ENCODE measurements at regions not wholly inside any gene's neighbourhood (a gene's known extent, or its start where the extent isn't known, plus 50 kb on each side); places are given as distances from the start of the nearest gene placed in this dataset.

DNA sequence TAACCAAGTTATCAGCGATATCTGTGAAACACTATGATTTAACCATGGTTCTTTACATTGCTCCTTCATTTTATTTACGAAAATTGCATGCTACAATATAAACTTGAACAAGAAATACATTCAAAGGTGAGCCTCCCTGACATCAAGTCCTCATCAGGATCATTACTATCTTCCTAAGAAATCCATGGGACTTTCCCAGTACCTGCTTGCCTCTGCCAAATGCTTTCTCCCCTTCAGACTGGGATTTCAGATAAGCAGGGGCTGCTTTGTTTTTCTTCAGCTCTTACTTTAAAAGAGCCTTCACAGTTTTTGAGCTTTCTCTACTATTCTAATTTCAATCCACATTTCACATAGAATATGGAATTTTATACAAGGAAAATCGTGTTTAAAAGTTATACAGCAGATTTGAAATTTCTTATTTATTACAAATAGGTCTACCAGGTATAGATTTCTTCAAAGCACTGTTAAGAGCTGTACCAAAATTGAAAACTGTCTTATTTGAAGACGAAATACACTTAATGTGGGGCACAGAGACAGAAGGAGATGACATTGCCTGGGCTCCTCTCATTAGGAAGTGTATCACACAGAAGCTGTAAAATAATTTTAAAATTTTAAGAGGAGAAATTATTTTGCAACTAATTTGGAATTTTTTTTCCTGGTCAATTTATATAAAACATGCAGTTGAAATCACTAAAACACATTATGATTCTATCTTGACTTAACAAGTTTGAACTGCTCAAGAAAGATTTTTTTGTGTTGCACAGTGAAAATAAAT, 615.0 kb upstream of the AGTR1 start:
- DNase-seq (ENCODE audit: low spot score), result no peak
- no peak for ATAC-seq (ENCODE audit: low FRiP score)
- TF ChIP-seq, protein P1, sequence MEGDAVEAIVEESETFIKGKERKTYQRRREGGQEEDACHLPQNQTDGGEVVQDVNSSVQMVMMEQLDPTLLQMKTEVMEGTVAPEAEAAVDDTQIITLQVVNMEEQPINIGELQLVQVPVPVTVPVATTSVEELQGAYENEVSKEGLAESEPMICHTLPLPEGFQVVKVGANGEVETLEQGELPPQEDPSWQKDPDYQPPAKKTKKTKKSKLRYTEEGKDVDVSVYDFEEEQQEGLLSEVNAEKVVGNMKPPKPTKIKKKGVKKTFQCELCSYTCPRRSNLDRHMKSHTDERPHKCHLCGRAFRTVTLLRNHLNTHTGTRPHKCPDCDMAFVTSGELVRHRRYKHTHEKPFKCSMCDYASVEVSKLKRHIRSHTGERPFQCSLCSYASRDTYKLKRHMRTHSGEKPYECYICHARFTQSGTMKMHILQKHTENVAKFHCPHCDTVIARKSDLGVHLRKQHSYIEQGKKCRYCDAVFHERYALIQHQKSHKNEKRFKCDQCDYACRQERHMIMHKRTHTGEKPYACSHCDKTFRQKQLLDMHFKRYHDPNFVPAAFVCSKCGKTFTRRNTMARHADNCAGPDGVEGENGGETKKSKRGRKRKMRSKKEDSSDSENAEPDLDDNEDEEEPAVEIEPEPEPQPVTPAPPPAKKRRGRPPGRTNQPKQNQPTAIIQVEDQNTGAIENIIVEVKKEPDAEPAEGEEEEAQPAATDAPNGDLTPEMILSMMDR (IDR thresholded peaks at IDR 0.05), result no peak

DNA sequence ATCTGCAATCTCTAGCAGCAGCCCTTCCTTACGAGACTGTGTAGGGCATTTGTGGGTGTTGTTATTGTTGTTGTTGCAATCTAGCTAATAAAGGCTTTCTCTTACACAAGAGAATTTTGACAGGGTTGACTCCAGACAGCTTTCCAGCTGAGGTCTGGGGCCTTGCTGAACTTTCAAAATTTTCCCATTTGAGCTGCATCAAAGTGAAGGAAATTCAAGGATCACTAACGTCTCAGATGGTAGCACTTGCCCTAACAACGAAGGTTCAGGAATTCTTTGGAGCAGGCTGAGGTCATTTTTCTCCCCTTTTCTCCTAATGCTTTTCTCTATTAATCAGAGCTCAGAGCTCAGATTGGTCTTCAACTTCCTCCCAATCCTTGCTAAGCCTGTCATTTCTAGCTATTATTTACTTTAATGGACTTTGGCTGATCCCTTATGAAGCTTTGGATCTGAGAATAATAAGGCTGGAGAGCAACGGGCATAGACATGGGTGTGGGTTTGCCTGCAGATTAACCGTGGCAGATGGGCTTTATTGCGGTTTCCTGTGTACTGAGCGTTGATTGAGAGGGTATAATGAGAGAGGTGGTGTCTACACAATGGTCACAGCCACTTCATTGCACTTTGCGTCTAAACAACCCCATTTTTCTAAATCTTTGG, 614.0 kb upstream of the AGTR1 start:
- ATAC-seq (ENCODE audit: low FRiP score) (no peak), DNase-seq (ENCODE audit: low spot score) (no peak)
- TF ChIP-seq, protein P1 (IDR thresholded peaks at IDR 0.05), result no peak

DNA sequence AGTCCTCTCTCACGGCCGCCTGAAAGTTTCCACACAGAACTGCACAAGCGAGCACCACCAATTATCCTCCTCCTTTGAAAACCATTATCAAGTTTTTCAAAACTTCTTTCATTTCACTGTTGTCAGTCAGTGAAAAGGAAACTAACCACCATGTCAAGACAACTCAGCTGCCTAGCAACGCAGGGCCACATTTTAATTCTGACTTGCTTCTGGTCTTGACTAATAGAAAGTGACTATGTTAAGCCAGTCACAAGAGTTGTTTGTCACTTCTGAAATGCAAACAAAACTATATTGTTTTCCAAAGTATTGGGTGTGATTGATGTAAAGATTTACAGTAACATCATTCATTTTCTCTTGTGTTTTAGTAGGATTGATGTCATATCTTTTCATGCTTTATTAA, 612.8 kb upstream of the AGTR1 start:
- TF ChIP-seq, protein P1 (IDR thresholded peaks at IDR 0.05), result no peak
- ATAC-seq (ENCODE audit: low FRiP score), result no peak

DNA sequence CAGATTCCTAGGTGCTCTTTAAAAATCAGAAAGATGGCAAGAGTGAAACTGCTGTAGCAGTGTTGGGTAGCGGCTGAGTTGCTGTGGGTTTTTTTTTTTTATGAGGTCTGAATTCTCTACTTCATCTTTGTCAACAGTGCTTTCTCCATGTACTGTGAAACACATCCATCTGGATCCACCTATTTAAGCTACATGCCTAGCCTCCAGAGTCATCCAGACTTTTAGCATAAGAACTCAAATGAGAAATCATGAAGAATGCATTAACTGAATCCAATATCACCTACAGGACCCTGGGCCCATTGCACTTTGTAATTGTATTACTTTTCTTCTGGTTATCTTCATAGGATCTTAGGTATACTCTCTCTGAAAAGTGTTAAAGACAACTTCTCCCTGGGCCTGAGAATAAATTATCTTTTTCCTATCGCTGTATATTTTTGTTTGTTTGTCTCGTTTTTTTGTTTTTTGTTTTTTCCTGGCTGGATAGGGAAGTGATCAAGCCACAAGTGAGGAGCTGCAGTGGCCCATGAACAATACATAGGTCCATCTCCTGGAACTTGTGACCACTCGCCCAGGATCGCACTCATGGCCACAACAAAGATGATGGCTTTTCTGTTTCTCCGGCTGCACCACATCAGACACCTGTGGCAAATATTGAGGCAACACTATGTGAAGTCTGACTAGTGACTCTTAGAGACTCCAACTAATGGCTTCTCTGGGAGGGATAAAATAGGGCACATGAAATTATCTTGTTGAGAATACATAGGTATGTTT, 609.9 kb upstream of the AGTR1 start:
- no peak for ATAC-seq (ENCODE audit: low FRiP score)
- no peak for DNase-seq (ENCODE audit: low spot score)
- TF ChIP-seq, protein P1 (IDR thresholded peaks at IDR 0.05), result no peak

More for the DNA sequence above, 612.8 kb upstream of the AGTR1 start:
- no peak for DNase-seq (ENCODE audit: low spot score)

DNA sequence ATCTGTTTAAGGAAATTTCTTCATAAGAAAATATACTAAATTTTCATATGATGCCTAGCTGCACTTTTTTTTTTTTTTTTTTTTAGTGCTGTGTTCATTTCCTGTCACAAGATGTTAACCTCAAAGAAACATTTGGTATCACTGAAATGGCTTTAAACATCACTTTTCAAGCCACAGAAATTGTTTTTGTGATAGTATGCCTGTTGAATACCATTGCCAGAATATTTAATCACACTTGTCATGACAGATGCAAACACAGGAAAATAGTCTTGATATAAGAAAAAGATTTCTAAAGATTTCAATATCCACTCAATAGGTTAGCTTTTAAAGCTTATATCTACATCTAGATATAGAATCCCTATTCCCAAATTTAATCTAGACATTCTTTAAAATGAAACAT, 608.5 kb upstream of the AGTR1 start:
- DNase-seq (ENCODE audit: low spot score) (no peak), ATAC-seq (ENCODE audit: low FRiP score) (no peak)
- TF ChIP-seq, protein P1 (IDR thresholded peaks at IDR 0.05), result no peak

DNA sequence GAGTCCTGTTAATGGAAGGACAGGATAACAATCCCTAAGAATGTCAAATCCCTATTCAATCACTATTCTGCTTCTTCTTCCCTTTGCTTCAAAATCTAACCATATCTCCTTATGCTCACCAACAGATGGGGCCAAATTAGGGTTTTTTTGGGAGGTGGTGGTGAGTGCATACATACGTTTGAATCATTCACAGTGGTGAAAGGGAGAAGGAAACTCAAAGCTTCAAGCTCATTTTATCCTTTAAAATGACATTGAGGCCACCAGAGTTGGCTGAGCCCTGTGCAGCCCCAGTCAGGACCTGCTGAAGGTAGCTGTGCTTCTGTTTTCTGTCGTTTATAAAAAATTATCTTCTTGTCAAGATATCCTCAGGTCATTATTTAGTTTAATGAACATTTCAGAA, 607.5 kb upstream of the AGTR1 start:
- no peak for ATAC-seq (ENCODE audit: low FRiP score)
- DNase-seq (ENCODE audit: low spot score), result no peak
- TF ChIP-seq, protein P1 (IDR thresholded peaks at IDR 0.05), result no peak
